Renal cortical epithelial cell (primary cell): ENCODE measurements at regions not wholly inside any gene's neighbourhood (a gene's known extent, or its start where the extent isn't known, plus 50 kb on each side); places are given as distances from the start of the nearest gene placed in this dataset.

Experiments used
- DNase-seq: peaks from one replicate; pipeline ENCODE4 v3.0.0-alpha.2; 2011; ENCODE audit warnings: low read depth

GRCh38 chr2:168338803-168339437, 91.5 kb upstream of the STK39 start:
- no peak for DNase-seq

- DNase-seq = no peak
Observed at GRCh38 chr2:168340931-168341330, 93.5 kb upstream of the STK39 start.

GRCh38 chr2:168343586-168343985, 96.2 kb upstream of the STK39 start:
- DNase-seq = peak; percentile 16

- DNase-seq = no peak
Observed at GRCh38 chr2:168344706-168345105, 97.3 kb upstream of the STK39 start.

GRCh38 chr2:168345601-168346000, 98.2 kb upstream of the STK39 start:
- DNase-seq = no peak

- DNase-seq = peak; percentile 46
Observed at GRCh38 chr2:168346725-168347477, 99.5 kb upstream of the STK39 start.

- DNase-seq = peak; percentile 21
Observed at GRCh38 chr2:168348076-168348475, 100.7 kb upstream of the STK39 start.

GRCh38 chr2:168350380-168350779, 103.0 kb upstream of the STK39 start:
- peak; percentile 33 for DNase-seq

GRCh38 chr2:168353251-168353650, 102.8 kb upstream of the CERS6 start:
- DNase-seq = no peak

- DNase-seq = no peak
Observed at GRCh38 chr2:168354499-168354898, 101.6 kb upstream of the CERS6 start.

- no peak for DNase-seq
Observed at GRCh38 chr2:168355121-168355520, 101.0 kb upstream of the CERS6 start.

GRCh38 chr2:168355779-168356476, 100.1 kb upstream of the CERS6 start:
- DNase-seq = no peak

- DNase-seq = no peak
Observed at GRCh38 chr2:168356477-168356835, 99.6 kb upstream of the CERS6 start.

GRCh38 chr2:168357797-168358472, 98.1 kb upstream of the CERS6 start:
- DNase-seq = peak; percentile 40

GRCh38 chr2:168359082-168359481, 97.0 kb upstream of the CERS6 start:
- DNase-seq = no peak

GRCh38 chr2:168363347-168364092, 92.6 kb upstream of the CERS6 start:
- no peak for DNase-seq

- no peak for DNase-seq
Observed at GRCh38 chr2:168365094-168365621, 90.9 kb upstream of the CERS6 start.

- DNase-seq = peak; percentile 43
Observed at GRCh38 chr2:168369031-168369430, 87.0 kb upstream of the CERS6 start.

- no peak for DNase-seq
Observed at GRCh38 chr2:168371273-168372019, 84.6 kb upstream of the CERS6 start.

- DNase-seq = no peak
Observed at GRCh38 chr2:168373468-168373867, 82.6 kb upstream of the CERS6 start.
